HepG2 (cell line): ENCODE measurements at regions not wholly inside any gene's neighbourhood (a gene's known extent, or its start where the extent isn't known, plus 50 kb on each side); places are given as distances from the start of the nearest gene placed in this dataset.

Source experiments
- ATAC-seq: fragments of 200-7000 bp; cut with Tn5 transposase; 3 replicates; pipeline ENCODE4 v1.9.1; 2020; ENCODE audit warnings: mild to moderate bottlenecking, moderate library complexity
- BruUV-seq: library from RNA; stranded (reverse); fragments of 400-500 nt; replicated peaks from 2 replicates; lab custom pipeline; 2021; lab: Mats Ljungman, UMichigan
- CTCF ChIA-PET: fragments of 300-600 bp; formaldehyde crosslinking; extraction: SDS; loops from one replicate; lab custom pipeline; 2021; ENCODE audit warnings: low total read pairs, inconsistent platforms, low intra/inter-chr PET ratio; lab: Yijun Ruan, JAX
- POLR2A ChIA-PET: fragments of 350-600 bp; sonication (Branson Sonifier 250); formaldehyde crosslinking; loops from one replicate; lab custom pipeline; 2020; ENCODE audit warnings: antibody characterized with exemption, inconsistent platforms; lab: Yijun Ruan, JAX
- DNase-seq: peaks from one replicate; pipeline ENCODE4 v3.0.0-alpha.2; 2015; ENCODE audit warnings: low spot score
- FAIRE-seq: peaks from 3 replicates; lab custom pipeline; 2011; peaks lifted over from hg19 to GRCh38; lab: Jason Lieb, UNC
- H2AFZ ChIP-seq: one replicate; pipeline ENCODE4 v1.6.1; 2011; ENCODE audit warnings: low read length, inconsistent platforms
- H3K27ac ChIP-seq: fragments of 300-600 bp; 3 replicates; pipeline ENCODE4 v1.8.0; 2011; ENCODE audit warnings: mixed run types, mild to moderate bottlenecking, mixed read lengths, low read length, inconsistent platforms; ENCODE audit not compliant: insufficient read depth; ENCODE audit errors: extremely low read length
- H3K27me3 ChIP-seq, 2 experiments: fragments of 200-600 bp in 1 of 2; 2 replicates in 1 of 2; 3 replicates in 1 of 2; pipeline versions ENCODE4 v1.6.0 to v1.8.0; 2011; ENCODE audit warnings: low read length in 2 of 2, mild to moderate bottlenecking in 2 of 2, moderate library complexity in 2 of 2, inconsistent platforms in 1 of 2; ENCODE audit not compliant: insufficient read depth in 2 of 2, control insufficient read depth in 1 of 2
- H3K36me3 ChIP-seq, 2 experiments: fragments of 200-600 bp in 1 of 2; replicated peaks in 1 of 2; 2 replicates in 1 of 2; 3 replicates in 1 of 2; pipeline versions ENCODE4 v1.5.1 to v1.8.0; 2011; ENCODE audit warnings: low read length in 2 of 2, inconsistent platforms in 1 of 2; ENCODE audit not compliant: insufficient read depth in 2 of 2, control insufficient read depth in 1 of 2
- H3K4me1 ChIP-seq: 2 replicates; pipeline ENCODE4 v1.5.1; 2012; ENCODE audit warnings: low read length, inconsistent platforms; ENCODE audit not compliant: insufficient read depth
- H3K4me2 ChIP-seq: 2 replicates; pipeline ENCODE4 v1.6.0; 2011; ENCODE audit warnings: low read depth, low read length, inconsistent platforms
- H3K4me3 ChIP-seq, 3 experiments: fragments of 200-600 bp in 1 of 3; sonication (generic), shearing (Covaris generic) in 1 of 3; replicated peaks in 1 of 3; 2 replicates each; pipeline ENCODE4 v1.5.1; 2011 to 2016; ENCODE audit warnings: low read length in 3 of 3, inconsistent platforms in 2 of 3, low read depth in 2 of 3, mild to moderate bottlenecking in 2 of 3, control low read depth in 1 of 3, mixed read lengths in 1 of 3; ENCODE audit not compliant: insufficient read depth in 1 of 3
- H3K79me2 ChIP-seq: one replicate; pipeline ENCODE4 v1.6.1; 2011; ENCODE audit warnings: low read length, inconsistent platforms; ENCODE audit not compliant: insufficient read depth
- H3K9ac ChIP-seq: 2 replicates; pipeline ENCODE4 v1.6.0; 2011; ENCODE audit warnings: mild to moderate bottlenecking, low read depth, low read length, inconsistent platforms; ENCODE audit not compliant: insufficient read depth
- H3K9me3 ChIP-seq: 2 replicates; pipeline ENCODE4 v1.5.1; 2012; ENCODE audit warnings: mild to moderate bottlenecking, low read length
- H4K20me1 ChIP-seq: 2 replicates; pipeline ENCODE4 v1.6.0; 2011; ENCODE audit warnings: inconsistent platforms, mild to moderate bottlenecking, low read length, moderate library complexity; ENCODE audit not compliant: insufficient read depth
- FOXP1 ChIP-seq, 2 experiments: fragments of 450-650 bp in 1 of 2; IDR thresholded peaks; 2 replicates each; pipeline ENCODE4 v1.6.1; 2017 to 2018; ENCODE audit warnings: antibody characterized with exemption in 1 of 2
- GPBP1L1 ChIP-seq: sonication (generic); formaldehyde crosslinking; IDR thresholded peaks from 2 replicates; pipeline ENCODE4 v1.5.0; 2020; ENCODE audit warnings: mild to moderate bottlenecking, missing genetic modification reagents
- HES4 ChIP-seq: sonication (generic); formaldehyde crosslinking; IDR thresholded peaks from 2 replicates; pipeline ENCODE4 v1.9.0; 2021; ENCODE audit warnings: mild to moderate bottlenecking, missing genetic modification reagents, borderline replicate concordance
- HNRNPLL ChIP-seq: fragments of 200-400 bp; formaldehyde crosslinking; IDR thresholded peaks from 2 replicates; pipeline ENCODE4 v1.6.1; 2017; ENCODE audit warnings: mild to moderate bottlenecking, low read depth, low read length; ENCODE audit not compliant: poor library complexity, severe bottlenecking
- MLX ChIP-seq: IDR thresholded peaks from 2 replicates; pipeline ENCODE4 v1.6.1; 2016
- MLXIP ChIP-seq: sonication (generic); formaldehyde crosslinking; IDR thresholded peaks from 2 replicates; pipeline ENCODE4 v1.9.0; 2021; ENCODE audit warnings: missing genetic modification reagents, borderline replicate concordance
- NR2F1 ChIP-seq, 2 experiments: fragments of 450-650 bp in 1 of 2; formaldehyde crosslinking in 1 of 2; IDR thresholded peaks; 2 replicates each; pipeline versions ENCODE4 v1.5.0 to v1.6.1; 2016 to 2020; ENCODE audit warnings: mild to moderate bottlenecking in 1 of 2, missing compliant biosample characterization in 1 of 2, missing genetic modification reagents in 1 of 2, moderate library complexity in 1 of 2
- REPIN1 ChIP-seq: sonication (generic); formaldehyde crosslinking; IDR thresholded peaks from 2 replicates; pipeline ENCODE4 v1.8.0; 2022; ENCODE audit warnings: missing genetic modification reagents, low read depth, mild to moderate bottlenecking, borderline replicate concordance
- SIN3A ChIP-seq: IDR thresholded peaks from 2 replicates; pipeline ENCODE4 v1.6.1; 2011; ENCODE audit warnings: low read depth, mild to moderate bottlenecking, control low read depth, low read length, borderline replicate concordance
- ZC3H4 ChIP-seq: sonication (generic); formaldehyde crosslinking; IDR thresholded peaks from 2 replicates; pipeline ENCODE4 v1.4.0; 2020; ENCODE audit warnings: missing genetic modification reagents, borderline replicate concordance
- ZFP37 ChIP-seq: sonication (generic); formaldehyde crosslinking; IDR thresholded peaks from 2 replicates; pipeline ENCODE4 v1.4.0; 2020; ENCODE audit warnings: missing genetic modification reagents, borderline replicate concordance
- ZNF317 ChIP-seq: sonication (generic); formaldehyde crosslinking; IDR thresholded peaks from 2 replicates; pipeline ENCODE4 v1.5.0; 2020; ENCODE audit warnings: mild to moderate bottlenecking, missing genetic modification reagents
- ZNF609 ChIP-seq: sonication (generic); formaldehyde crosslinking; IDR thresholded peaks from 2 replicates; pipeline ENCODE4 v1.4.0; 2020; ENCODE audit warnings: mild to moderate bottlenecking, missing genetic modification reagents, borderline replicate concordance
- ZNF678 ChIP-seq: sonication (generic); formaldehyde crosslinking; IDR thresholded peaks from 2 replicates; pipeline ENCODE4 v1.4.0; 2020; ENCODE audit warnings: mild to moderate bottlenecking, missing genetic modification reagents
- ZNF790 ChIP-seq: sonication (generic); formaldehyde crosslinking; IDR thresholded peaks from 2 replicates; pipeline ENCODE4 v1.8.0; 2022; ENCODE audit warnings: missing genetic modification reagents, mild to moderate bottlenecking, borderline replicate concordance
- WGBS: methylation state at CpG from one replicate; pipeline ENCODE4 v1.1.6; 2017; ENCODE audit warnings: low lambda C conversion rate; 5-methylcytosine and 5-hydroxymethylcytosine counted together
- in situ Hi-C: cut with HindIII; loops from 2 replicates; pipeline ENCODE4 v1.10.0; 2017; ENCODE audit warnings: low pct_unique_long_range_greater_than_20kb; ENCODE audit not compliant: extremely low pct_ligation_motif_present
- intact Hi-C: fragments of 100-400 bp; cut with micrococcal nuclease; formaldehyde crosslinking; loops from one replicate; pipeline ENCODE4 v1.10.0; 2022; ENCODE audit not compliant: unreplicated experiment

GRCh38 chr7:113367041-113367586 is 248.8 kb upstream of the SMIM30 start:
- Histone ChIP-seq H3K27me3 (no peaks in the 10 kb centered on the region), H3K9me3 (no peaks in the 10 kb centered on the region), H3K4me1 (no peaks in the 10 kb centered on the region), H3K79me2 (no peaks in the 10 kb centered on the region), H3K27ac (no peak overlapping the region), H4K20me1 (no peaks in the 10 kb centered on the region), H3K4me3 (no peak overlapping the region), H2AFZ (no peak overlapping the region), H3K4me2 (no peak overlapping the region), H3K36me3 (no peaks in the 10 kb centered on the region), H3K9ac (no peak overlapping the region)
- intact Hi-C loops (no loop called here), in situ Hi-C loops (no loop called here)
- POLR2A ChIA-PET = no interaction called here
- CTCF ChIA-PET = no interaction called here
- WGBS = 2% methylated on average over 3 of the region's 3 CpGs
- ATAC-seq (no peak), FAIRE-seq (no peak), DNase-seq (no peak)
- BruUV-seq = no TSS peak
- TF ChIP-seq MLXIP (no peak), ZC3H4 (CRISPR knock-in tag) (no peak), REPIN1 (CRISPR knock-in tag) (no peak), ZNF317 (CRISPR knock-in tag) (no peak), ZNF609 (CRISPR knock-in tag) (no peak), GPBP1L1 (CRISPR knock-in tag) (no peak), MLX (CRISPR knock-in tag) (no peak), ZNF790 (CRISPR knock-in tag) (no peak), ZFP37 (CRISPR knock-in tag) (no peak), NR2F1 (CRISPR knock-in tag; IDR thresholded peaks at IDR 0.05) (no peak), FOXP1 (IDR thresholded peaks at IDR 0.05) (no peak), FOXP1 (CRISPR knock-in tag; IDR thresholded peaks at IDR 0.05) (no peak), HNRNPLL (no peak), HES4 (CRISPR knock-in tag) (no peak), ZNF678 (CRISPR knock-in tag) (no peak), SIN3A (no peak)
